SH-SY5Y (cell line): ENCODE measurements at regions not wholly inside any gene's neighbourhood (a gene's known extent, or its start where the extent isn't known, plus 50 kb on each side); places are given as distances from the start of the nearest gene placed in this dataset.

ENCODE experiments used
- GATA2 ChIP-seq: IDR thresholded peaks from 2 replicates; pipeline ENCODE4 v1.6.1; 2011; ENCODE audit warnings: mild to moderate bottlenecking, low read depth, low read length
- GATA3 ChIP-seq: IDR thresholded peaks from 2 replicates; pipeline ENCODE4 v1.6.1; 2011; ENCODE audit warnings: low read depth, mild to moderate bottlenecking, low read length, moderate library complexity

DNA sequence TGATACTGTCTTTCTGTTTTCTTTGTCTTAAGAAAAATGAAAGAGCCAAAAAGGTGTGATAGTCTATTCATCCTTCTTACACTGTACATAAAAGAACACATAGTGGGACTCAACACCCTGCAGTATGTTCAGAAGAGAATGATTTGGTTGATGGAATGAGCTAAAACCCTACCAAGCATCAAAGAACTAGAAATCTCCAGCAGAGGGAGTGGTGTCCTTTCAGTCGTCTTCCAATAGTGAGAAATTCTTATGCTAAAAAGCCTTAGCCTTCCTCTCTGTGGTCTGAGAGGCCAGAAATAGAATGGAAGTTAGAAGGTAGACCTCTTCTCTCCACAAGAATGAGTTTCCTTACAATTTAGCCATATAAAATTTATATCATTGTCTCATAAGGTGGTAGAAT is 393.4 kb upstream of the SEL1L start:
- TF ChIP-seq GATA2 (no peak), GATA3 (no peak)
